ENCODE measurements at regions not wholly inside any gene's neighbourhood (a gene's known extent, or its start where the extent isn't known, plus 50 kb on each side); places are given as distances from the start of the nearest gene placed in this dataset.

GRCh38 chr10:64090865-64091264 is 569.7 kb downstream of the REEP3 start:
- H3K4me3 Mint-ChIP-seq: no peak overlapping the region
- no peak for DNase-seq
- H3K27me3 Mint-ChIP-seq: no peaks in the 10 kb centered on the region
- H3K9me3 Mint-ChIP-seq: no peaks in the 10 kb centered on the region
- no peak overlapping the region for H3K27ac Mint-ChIP-seq
- H3K36me3 Mint-ChIP-seq: no peaks in the 10 kb centered on the region
- H3K4me1 Mint-ChIP-seq: no peaks in the 10 kb centered on the region
- ATAC-seq (replicated peaks): no peak

- Mint-ChIP-seq H3K27me3 (peaks cover 0 to 3% of the 10 kb centered on the region in 2 donors), H3K9me3 (no peaks in the 10 kb centered on the region), H3K4me1 (no peaks in the 10 kb centered on the region), H3K4me3 (no peak overlapping the region), H3K27ac (no peak overlapping the region), H3K36me3 (no peaks in the 10 kb centered on the region)
- DNase-seq (no peak), ATAC-seq (replicated peaks) (no peak)
These were observed 570.7 kb downstream of the REEP3 start for GRCh38 chr10:64091897-64092296.

GRCh38 chr10:64093304-64093703 is 572.1 kb downstream of the REEP3 start:
- no peaks in the 10 kb centered on the region for H3K9me3 Mint-ChIP-seq
- ATAC-seq (replicated peaks): no peak
- H3K27ac Mint-ChIP-seq: no peak overlapping the region
- peaks cover 0 to 7% of the 10 kb centered on the region in 2 donors for H3K27me3 Mint-ChIP-seq
- H3K4me1 Mint-ChIP-seq: no peaks in the 10 kb centered on the region
- no peak overlapping the region for H3K4me3 Mint-ChIP-seq
- DNase-seq: no peak
- H3K36me3 Mint-ChIP-seq: no peaks in the 10 kb centered on the region

- Mint-ChIP-seq H3K4me3 (no peak overlapping the region), H3K4me1 (no peaks in the 10 kb centered on the region), H3K27ac (no peak overlapping the region), H3K36me3 (no peaks in the 10 kb centered on the region), H3K27me3 (peaks cover 0 to 7% of the 10 kb centered on the region in 2 donors), H3K9me3 (no peaks in the 10 kb centered on the region)
- DNase-seq (no peak), ATAC-seq (replicated peaks) (no peak)
These were observed 572.8 kb downstream of the REEP3 start for GRCh38 chr10:64093946-64094535.

GRCh38 chr10:64096941-64097340 is 575.7 kb downstream of the REEP3 start:
- H3K4me1 Mint-ChIP-seq: no peaks in the 10 kb centered on the region
- H3K9me3 Mint-ChIP-seq: no peaks in the 10 kb centered on the region
- H3K36me3 Mint-ChIP-seq: no peaks in the 10 kb centered on the region
- no peak overlapping the region for H3K27ac Mint-ChIP-seq
- H3K4me3 Mint-ChIP-seq: no peak overlapping the region
- ATAC-seq (replicated peaks): no peak
- DNase-seq: no peak
- peaks cover 0 to 7% of the 10 kb centered on the region in 2 donors for H3K27me3 Mint-ChIP-seq

- H3K27ac Mint-ChIP-seq: no peak overlapping the region
- DNase-seq (no peak), ATAC-seq (replicated peaks) (no peak)
- H3K4me1 Mint-ChIP-seq: no peaks in the 10 kb centered on the region
- no peaks in the 10 kb centered on the region for H3K9me3 Mint-ChIP-seq
- H3K36me3 Mint-ChIP-seq: no peaks in the 10 kb centered on the region
- peaks cover 0 to 7% of the 10 kb centered on the region in 2 donors for H3K27me3 Mint-ChIP-seq
- no peak overlapping the region for H3K4me3 Mint-ChIP-seq
These were observed 576.4 kb downstream of the REEP3 start for GRCh38 chr10:64097391-64098122.

- H3K4me1 Mint-ChIP-seq: no peaks in the 10 kb centered on the region
- no peak for ATAC-seq (replicated peaks)
These were observed 577.8 kb downstream of the REEP3 start for GRCh38 chr10:64098994-64099393.

GRCh38 chr10:64101606-64102263 is 580.5 kb downstream of the REEP3 start:
- Mint-ChIP-seq H3K9me3 (no peaks in the 10 kb centered on the region), H3K27ac (no peak overlapping the region), H3K4me1 (no peaks in the 10 kb centered on the region), H3K4me3 (no peak overlapping the region), H3K27me3 (peaks cover 0 to 5% of the 10 kb centered on the region in 2 donors), H3K36me3 (no peaks in the 10 kb centered on the region)
- ATAC-seq (replicated peaks): no peak
- DNase-seq: no peak

More at GRCh38 chr10:64098994-64099393, 577.8 kb downstream of the REEP3 start:
- peaks cover 0 to 7% of the 10 kb centered on the region in 2 donors for H3K27me3 Mint-ChIP-seq
- no peak overlapping the region for H3K4me3 Mint-ChIP-seq
- no peak overlapping the region for H3K27ac Mint-ChIP-seq
- no peaks in the 10 kb centered on the region for H3K9me3 Mint-ChIP-seq
- no peaks in the 10 kb centered on the region for H3K36me3 Mint-ChIP-seq
- no peak for DNase-seq

- Mint-ChIP-seq H3K9me3 (no peaks in the 10 kb centered on the region), H3K27me3 (peaks cover 0 to under 1% of the 10 kb centered on the region in 2 donors), H3K36me3 (no peaks in the 10 kb centered on the region), H3K4me3 (no peak overlapping the region), H3K4me1 (no peaks in the 10 kb centered on the region), H3K27ac (no peak overlapping the region)
- no peak for ATAC-seq (replicated peaks)
- DNase-seq: no peak
These were observed 581.0 kb downstream of the REEP3 start for GRCh38 chr10:64102264-64102633.

- Mint-ChIP-seq H3K27me3 (no peaks in the 10 kb centered on the region), H3K9me3 (no peaks in the 10 kb centered on the region), H3K4me3 (no peak overlapping the region), H3K36me3 (no peaks in the 10 kb centered on the region), H3K4me1 (no peaks in the 10 kb centered on the region), H3K27ac (no peak overlapping the region)
- ATAC-seq (replicated peaks): no peak
- DNase-seq: no peak
These were observed 581.7 kb downstream of the REEP3 start for GRCh38 chr10:64102916-64103315.

GRCh38 chr10:64103750-64104470 is 582.7 kb downstream of the REEP3 start:
- no peak for ATAC-seq (replicated peaks)
- no peak overlapping the region for H3K27ac Mint-ChIP-seq
- no peaks in the 10 kb centered on the region for H3K36me3 Mint-ChIP-seq

GRCh38 chr10:64109926-64110495 is 588.8 kb downstream of the REEP3 start:
- H3K9me3 Mint-ChIP-seq: no peaks in the 10 kb centered on the region

More at GRCh38 chr10:64103750-64104470, 582.7 kb downstream of the REEP3 start:
- H3K4me1 Mint-ChIP-seq: no peaks in the 10 kb centered on the region
- no peaks in the 10 kb centered on the region for H3K9me3 Mint-ChIP-seq
- DNase-seq: no peak
- H3K4me3 Mint-ChIP-seq: no peak overlapping the region
- H3K27me3 Mint-ChIP-seq: no peaks in the 10 kb centered on the region

GRCh38 chr10:64112701-64113355 is 591.6 kb downstream of the REEP3 start:
- Mint-ChIP-seq H3K4me1 (peaks cover 0 to 17% of the 10 kb centered on the region in 2 donors), H3K27me3 (peaks cover 0 to 4% of the 10 kb centered on the region in 2 donors), H3K4me3 (peak overlapping the region in 1 of 2 donors; percentile 44), H3K36me3 (no peaks in the 10 kb centered on the region), H3K9me3 (no peaks in the 10 kb centered on the region), H3K27ac (no peak overlapping the region)
- ATAC-seq (replicated peaks) (peak; percentile 66 to 75), DNase-seq (no peak)

More at GRCh38 chr10:64109926-64110495, 588.8 kb downstream of the REEP3 start:
- Mint-ChIP-seq H3K4me1 (peaks cover 0 to 17% of the 10 kb centered on the region in 2 donors), H3K4me3 (no peak overlapping the region), H3K27me3 (peaks cover 0 to 4% of the 10 kb centered on the region in 2 donors), H3K27ac (no peak overlapping the region), H3K36me3 (no peaks in the 10 kb centered on the region)
- no peak for ATAC-seq (replicated peaks)
- no peak for DNase-seq

GRCh38 chr10:64113375-64113774 is 592.2 kb downstream of the REEP3 start:
- no peaks in the 10 kb centered on the region for H3K9me3 Mint-ChIP-seq
- H3K27me3 Mint-ChIP-seq: peaks cover 0 to 4% of the 10 kb centered on the region in 2 donors
- no peak overlapping the region for H3K4me3 Mint-ChIP-seq
- no peaks in the 10 kb centered on the region for H3K36me3 Mint-ChIP-seq
- H3K4me1 Mint-ChIP-seq: peaks cover 0 to 17% of the 10 kb centered on the region in 2 donors
- DNase-seq (no peak), ATAC-seq (replicated peaks) (no peak)
- no peak overlapping the region for H3K27ac Mint-ChIP-seq
